RCC 7860 (cell line): ENCODE measurements at regions not wholly inside any gene's neighbourhood (a gene's known extent, or its start where the extent isn't known, plus 50 kb on each side); places are given as distances from the start of the nearest gene placed in this dataset.

ENCODE experiments used
- DNase-seq: peaks from one replicate; pipeline ENCODE4 v3.0.0-alpha.2; 2015; ENCODE audit warnings: low spot score
- FAIRE-seq: peaks from 2 replicates; lab custom pipeline; 2012; peaks lifted over from hg19 to GRCh38; lab: Jason Lieb, UNC

DNA sequence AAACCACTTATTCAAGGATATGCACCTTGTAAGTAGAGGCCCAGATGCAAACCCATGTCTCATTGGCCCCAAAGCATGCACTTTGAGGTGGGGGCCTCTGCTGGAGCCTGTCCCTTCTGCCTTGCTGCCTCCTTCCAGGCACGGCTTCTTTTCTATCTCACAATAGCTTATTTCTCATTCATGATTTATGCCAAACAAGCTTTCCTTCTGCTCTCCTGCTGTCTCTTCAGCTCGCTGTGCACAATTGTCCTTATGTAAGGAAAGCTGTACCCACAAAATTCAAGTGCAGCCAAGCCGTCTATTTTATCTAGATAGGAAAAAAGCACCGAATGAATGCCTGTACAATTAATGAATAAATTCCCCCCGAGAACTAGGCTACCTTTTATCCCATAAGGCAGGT lies 124.8 kb upstream of the PACRGL start:
- DNase-seq (no peak), FAIRE-seq (no peak)

DNA sequence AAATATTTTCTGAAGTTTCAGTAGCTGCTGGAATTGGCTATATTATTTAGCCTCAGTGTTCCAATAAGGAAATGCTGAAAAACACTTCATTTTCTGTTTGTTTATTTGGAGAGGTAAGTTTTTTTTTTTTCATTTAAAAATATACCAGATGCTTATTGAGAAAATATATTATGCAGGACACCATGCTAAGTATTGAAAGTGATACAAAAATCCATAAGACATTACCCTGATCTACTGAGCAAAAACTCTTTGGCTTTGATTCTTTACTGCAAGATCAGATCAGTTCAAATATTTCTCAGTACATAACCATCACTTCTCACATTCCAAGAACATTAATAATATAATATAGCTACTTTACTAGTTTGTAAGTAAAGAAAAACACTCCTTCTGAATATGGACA lies 123.4 kb upstream of the PACRGL start:
- DNase-seq (no peak), FAIRE-seq (no peak)

DNA sequence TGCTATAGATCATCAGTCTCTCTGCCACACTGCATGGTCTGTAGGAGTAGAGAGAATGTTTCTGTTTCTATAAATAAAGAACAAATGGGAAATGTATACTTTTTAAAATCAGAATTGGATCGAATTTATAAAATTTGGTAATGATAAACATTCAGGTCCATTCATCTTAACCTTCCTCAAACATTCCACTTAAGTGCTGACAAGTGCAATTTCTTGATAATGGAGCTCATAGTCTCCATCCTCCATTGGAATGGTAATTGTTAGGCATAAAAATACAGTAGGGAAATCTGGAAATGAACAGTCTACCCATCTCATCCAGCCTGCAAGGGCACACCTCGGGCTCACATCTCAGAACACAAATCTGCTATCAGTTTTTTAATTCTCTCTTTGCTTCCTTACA lies 122.6 kb upstream of the PACRGL start:
- no peak for FAIRE-seq
- no peak for DNase-seq

DNA sequence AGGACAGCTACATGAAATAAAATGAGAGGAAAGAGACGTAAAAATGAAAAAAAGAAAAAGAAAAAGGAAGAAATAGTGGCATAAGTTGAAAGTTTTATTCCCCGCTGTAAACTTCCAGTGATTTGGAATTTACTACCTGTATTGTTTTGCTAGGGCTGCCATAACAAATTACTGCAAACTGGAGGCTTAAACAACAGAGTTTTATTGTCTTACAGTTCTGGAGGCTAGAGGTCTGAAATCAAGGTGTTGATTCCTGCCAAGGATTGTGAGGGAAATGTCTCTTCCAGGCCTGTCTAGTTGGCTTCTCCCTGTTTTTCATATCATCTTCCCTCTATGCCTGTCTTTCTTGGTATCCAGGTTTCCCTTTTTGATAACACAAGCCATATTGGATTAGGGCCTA lies 119.4 kb upstream of the PACRGL start:
- FAIRE-seq (no peak), DNase-seq (no peak)

DNA sequence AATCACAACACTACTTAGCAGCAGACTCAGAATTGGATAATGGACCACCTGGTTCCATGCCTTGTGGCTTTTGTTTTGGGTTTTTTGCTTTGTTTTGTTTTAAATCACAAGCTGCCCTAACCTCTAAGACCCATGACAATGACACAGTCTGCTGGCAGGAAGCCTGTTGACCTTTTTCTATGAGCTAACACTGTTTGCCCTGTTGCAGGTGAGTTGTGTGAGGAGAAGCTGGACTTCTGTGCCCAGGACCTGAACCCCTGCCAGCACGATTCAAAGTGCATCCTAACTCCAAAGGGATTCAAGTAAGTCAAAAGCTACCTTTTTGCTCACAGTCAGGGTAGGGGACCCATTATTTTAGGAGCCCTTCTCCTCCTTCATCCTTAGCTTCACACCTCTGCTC lies 110.8 kb upstream of the PACRGL start:
- no peak for FAIRE-seq

DNA sequence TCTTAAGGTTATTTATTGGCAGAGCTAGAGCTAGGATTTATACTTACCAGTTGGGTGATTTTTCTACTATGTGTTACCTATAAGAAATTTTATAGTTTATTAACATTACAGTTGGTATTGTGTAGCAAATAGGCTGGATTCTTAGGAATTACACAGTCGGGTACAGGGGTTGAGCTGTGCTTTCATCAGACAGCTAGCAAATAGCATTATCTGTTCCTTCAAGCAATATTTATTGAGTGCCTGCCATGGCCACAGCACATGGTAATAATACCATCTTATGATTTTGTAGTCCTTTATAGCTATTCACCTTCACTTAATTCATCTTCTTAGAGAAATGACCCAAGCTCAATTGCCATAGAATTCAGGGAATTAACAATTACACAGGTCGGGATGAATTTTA lies 109.4 kb upstream of the PACRGL start:
- FAIRE-seq (no peak), DNase-seq (no peak)

More for the DNA sequence above, 110.8 kb upstream of the PACRGL start:
- no peak for DNase-seq

GRCh38 chr4:20591571-20591970 lies 108.7 kb upstream of the PACRGL start:
- no peak for FAIRE-seq
- DNase-seq = no peak

DNA sequence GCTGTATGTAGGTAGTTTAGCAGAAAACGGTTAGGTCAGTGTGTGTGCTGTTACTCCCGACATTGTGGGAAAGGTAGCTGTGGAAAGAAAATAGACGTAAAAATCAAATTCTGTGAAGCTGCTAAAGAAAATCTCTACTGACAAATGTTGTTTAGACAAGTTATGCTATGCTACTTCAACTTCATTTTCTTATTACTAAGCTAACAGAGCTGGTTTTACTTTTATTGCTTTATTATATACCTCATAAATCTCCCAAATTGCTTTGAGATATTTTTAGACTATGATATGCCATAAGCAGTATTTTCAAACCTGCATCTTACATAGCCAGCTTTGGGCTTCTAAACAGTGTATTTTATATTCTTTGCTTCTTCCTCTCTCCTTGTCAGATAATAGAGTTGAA lies 108.2 kb upstream of the PACRGL start:
- FAIRE-seq = no peak

DNA sequence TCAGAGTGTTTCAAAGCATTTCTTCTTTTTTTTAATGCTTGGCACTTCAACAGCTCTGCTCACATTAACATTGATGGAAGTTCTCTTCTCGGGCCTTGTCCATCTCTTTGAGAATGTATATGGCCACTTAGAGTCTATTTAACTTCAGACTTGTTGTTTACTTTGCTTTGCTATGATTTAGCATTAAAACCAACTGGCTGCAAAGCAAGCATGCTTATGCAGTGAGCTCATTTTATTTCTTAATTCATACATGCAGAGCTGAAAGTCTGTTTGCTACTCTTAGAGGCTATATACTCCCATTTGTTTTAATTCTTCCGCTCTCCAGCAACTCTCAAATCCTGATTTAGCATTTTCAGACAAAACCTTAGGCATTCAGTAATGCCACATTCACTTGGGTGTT lies 107.6 kb upstream of the PACRGL start:
- DNase-seq (no peak), FAIRE-seq (no peak)

More for the DNA sequence above, 108.2 kb upstream of the PACRGL start:
- no peak for DNase-seq

DNA sequence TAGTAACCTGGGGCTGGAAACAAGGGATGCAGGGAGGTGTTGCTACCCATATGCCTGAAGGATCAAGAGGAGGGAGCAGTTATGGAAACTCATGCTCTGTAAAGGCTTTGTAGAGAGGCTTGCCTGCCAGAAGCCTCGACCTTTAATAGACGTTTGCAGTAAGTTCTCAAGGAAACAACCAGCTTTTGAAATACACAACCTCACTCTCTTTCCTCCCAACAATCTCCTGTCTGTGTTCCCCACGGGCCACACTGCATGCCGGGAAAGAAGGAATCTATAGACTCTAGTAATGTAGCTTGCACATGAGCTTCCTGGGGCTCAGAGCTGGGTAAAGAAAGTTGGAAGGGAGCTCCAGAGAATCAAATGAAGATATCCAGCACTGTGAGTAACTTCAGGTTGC lies 101.6 kb upstream of the PACRGL start:
- no peak for FAIRE-seq

DNA sequence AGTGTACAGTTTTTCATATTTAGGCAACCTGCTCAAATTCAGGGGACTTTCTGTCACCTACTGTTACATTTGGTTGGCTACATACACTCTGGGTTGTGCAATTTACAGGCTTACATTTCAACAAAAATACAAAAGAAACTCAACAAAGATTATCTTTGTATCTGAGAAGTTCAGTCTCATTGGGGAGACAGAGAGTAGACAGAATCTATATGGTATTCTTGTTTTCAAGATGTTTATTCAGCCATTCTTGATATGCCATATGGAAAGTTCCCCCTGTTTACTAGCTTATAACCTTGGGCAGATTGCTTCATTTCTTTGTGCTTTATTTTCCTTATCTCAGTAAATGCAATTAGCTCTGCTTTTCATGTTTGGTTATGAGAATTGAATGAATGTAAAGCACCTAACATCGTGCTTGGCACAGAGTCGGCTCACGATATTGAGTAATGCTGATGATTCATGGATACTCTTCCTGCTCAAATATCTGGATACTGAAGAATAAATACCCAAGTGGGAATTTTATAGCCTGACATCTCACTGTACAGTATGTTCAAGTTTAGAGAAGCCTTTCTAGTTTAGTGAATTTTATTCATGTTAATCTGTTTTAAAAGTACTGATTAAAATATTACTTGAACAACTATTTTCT lies 96.5 kb upstream of the PACRGL start:
- DNase-seq = no peak
- peak; percentile 54 for FAIRE-seq

More for the DNA sequence above, 101.6 kb upstream of the PACRGL start:
- DNase-seq = no peak

DNA sequence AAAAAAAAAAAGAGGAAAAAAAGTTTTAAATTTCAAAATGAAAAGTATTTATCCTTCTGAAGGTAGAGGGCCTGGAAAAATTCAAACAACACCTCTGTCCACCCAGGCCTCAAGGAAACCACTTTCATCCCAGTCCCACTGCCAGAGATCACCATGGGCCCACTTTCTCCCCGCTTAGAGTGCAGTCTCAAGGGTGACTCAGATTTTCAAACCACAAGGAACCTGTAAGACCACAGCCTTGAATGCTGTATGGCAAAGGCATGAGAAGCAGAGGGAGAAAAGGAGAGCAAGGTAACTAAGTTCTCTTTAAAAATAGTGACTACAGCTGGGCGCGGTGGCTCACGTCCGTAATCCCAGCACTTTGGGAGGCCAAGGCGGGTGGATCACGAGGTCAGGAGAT lies 87.9 kb upstream of the PACRGL start:
- peak; percentile 63 for DNase-seq
- peak; percentile 92 for FAIRE-seq

GRCh38 chr4:20614816-20615215 lies 85.4 kb upstream of the PACRGL start:
- DNase-seq (no peak), FAIRE-seq (no peak)

DNA sequence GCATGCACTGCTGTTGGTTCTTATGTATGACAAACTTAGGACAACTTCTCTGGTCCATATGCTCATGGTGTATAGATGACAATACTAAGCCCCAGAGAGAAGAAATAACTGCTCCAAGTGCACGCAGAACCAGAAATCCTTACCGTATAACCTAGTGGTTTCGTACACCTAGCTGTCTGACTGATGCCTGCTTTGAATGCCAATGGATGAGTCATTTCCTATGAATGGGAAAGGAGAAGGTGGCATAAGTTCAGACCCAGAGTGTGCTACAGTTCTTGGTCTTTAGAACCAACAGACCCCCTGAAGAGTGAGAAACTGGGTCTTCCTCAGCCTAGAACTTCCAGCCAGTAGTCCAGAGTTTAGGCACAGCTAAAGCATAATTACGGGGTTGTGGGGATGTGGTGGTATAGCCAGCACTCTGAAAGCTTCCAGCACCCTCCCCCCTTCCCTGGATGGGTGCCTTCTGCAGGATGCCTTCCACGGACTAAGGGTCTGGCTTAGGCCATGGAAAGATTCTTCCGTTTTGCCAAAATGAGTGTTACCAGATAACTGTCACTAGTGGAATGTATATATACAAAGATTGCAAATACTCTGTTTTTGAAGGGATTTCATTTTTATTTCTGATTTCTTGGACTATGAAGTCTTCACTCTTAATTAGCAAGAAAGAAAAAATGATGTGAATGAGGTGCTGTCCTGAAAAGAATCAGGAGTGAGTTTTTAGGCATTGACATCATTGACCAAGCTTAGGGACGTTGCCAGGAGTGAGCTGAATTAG lies 84.6 kb upstream of the PACRGL start:
- DNase-seq = peak; percentile 80
- FAIRE-seq = peak; percentile 82

- FAIRE-seq = no peak
- DNase-seq = no peak
Measured at GRCh38 chr4:20616313-20616712, 83.9 kb upstream of the PACRGL start.

- no peak for DNase-seq
- FAIRE-seq = no peak
Measured at GRCh38 chr4:20616848-20617247, 83.4 kb upstream of the PACRGL start.

DNA sequence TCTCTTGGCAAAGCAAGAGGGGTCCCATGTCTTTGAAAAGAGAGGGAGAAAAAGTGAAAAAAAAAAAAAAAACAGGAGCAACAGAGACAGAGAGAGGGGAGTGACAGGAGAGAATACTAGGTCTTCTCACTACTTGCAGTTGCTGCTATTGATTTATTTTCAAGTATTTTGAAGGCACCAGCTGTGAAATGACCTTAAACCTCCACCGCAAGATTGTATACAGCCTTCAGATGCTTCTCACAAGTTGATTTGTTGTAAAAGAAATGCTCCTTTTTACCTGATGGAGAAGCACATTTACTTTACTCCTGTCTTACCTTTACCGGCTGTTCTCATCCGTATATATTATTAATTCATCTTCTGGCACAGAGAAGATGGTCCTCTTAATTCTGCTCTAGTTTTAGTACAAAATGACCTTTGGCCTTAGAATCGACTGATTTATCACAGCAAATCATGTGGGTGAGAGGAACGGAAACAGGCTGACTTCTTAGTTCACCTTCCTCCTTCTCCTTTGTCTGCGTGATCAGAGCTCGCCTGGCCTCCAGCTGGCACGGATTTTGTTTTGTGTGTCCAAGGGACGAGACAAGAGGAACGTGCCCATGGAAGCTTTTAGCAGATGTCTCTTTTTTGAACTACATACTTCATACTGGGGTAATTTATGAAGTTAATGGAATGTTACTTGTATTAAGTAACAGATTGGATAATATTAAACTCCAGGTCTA lies 82.4 kb upstream of the PACRGL start:
- FAIRE-seq (no peak), DNase-seq (no peak)

DNA sequence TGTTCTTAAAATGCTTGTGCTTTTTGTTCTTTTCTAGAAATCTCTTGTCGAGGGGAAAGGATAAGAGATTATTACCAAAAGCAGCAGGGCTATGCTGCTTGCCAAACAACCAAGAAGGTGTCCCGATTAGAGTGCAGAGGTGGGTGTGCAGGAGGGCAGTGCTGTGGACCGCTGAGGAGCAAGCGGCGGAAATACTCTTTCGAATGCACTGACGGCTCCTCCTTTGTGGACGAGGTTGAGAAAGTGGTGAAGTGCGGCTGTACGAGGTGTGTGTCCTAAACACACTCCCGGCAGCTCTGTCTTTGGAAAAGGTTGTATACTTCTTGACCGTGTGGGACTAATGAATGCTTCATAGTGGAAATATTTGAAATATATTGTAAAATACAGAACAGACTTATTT lies 81.5 kb upstream of the PACRGL start:
- no peak for DNase-seq
- FAIRE-seq = no peak

DNA sequence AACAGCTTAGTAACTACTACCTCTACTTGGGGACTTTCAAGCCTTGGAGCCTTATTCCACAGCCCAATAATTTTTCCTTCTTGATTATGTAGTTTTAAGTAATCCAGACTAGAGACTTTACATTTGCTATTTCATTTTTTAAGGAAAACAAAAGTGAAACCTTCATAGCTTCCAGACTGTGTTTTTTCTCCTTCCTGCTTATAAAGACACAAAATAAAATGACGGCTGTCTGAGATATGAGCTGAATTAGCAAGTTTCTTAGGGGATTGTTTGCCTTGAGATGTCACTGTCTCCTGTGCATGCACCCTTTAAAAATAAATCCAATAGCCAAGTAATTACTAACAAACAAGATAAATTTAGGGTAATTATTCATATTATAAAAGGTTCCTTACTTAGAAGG lies 78.8 kb upstream of the PACRGL start:
- DNase-seq (no peak), FAIRE-seq (no peak)

GRCh38 chr4:20622701-20623100 lies 77.6 kb upstream of the PACRGL start:
- FAIRE-seq (no peak), DNase-seq (no peak)

- no peak for FAIRE-seq
- DNase-seq = no peak
Measured at GRCh38 chr4:20623939-20624338, 76.3 kb upstream of the PACRGL start.

- FAIRE-seq (no peak), DNase-seq (no peak)
Measured at GRCh38 chr4:20624793-20625374, 75.4 kb upstream of the PACRGL start.
